A673 (cell line): ENCODE measurements at regions not wholly inside any gene's neighbourhood (a gene's known extent, or its start where the extent isn't known, plus 50 kb on each side); places are given as distances from the start of the nearest gene placed in this dataset.

Experiments
- BruUV-seq: library from RNA; stranded (reverse); fragments of 400-500 nt; replicated peaks from 2 replicates; lab custom pipeline; 2021; lab: Mats Ljungman, UMichigan
- CTCF ChIA-PET: fragments of 300-600 bp; sonication (Branson Sonifier 250); formaldehyde crosslinking; loops from one replicate; lab custom pipeline; 2022; ENCODE audit warnings: antibody characterized with exemption; lab: Charles Lee
- POLR2A ChIA-PET: fragments of 300-600 bp; sonication (Branson Sonifier 250); formaldehyde crosslinking; loops from one replicate; lab custom pipeline; 2022; ENCODE audit warnings: antibody characterized with exemption; ENCODE audit not compliant: low non-redundant PET; lab: Charles Lee
- DNase-seq: peaks from one replicate; pipeline ENCODE4 v3.0.0-alpha.2; 2015; ENCODE audit warnings: low spot score
- H3K27ac ChIP-seq: fragments of 200-600 bp; sonication (generic); 2 replicates; pipeline ENCODE4 v1.5.1; 2016; ENCODE audit warnings: mixed run types, low read depth, mild to moderate bottlenecking, mixed read lengths, antibody characterized with exemption, low read length; ENCODE audit not compliant: poor library complexity, severe bottlenecking
- H3K27me3 ChIP-seq: fragments of 200-600 bp; sonication (generic); replicated peaks from 2 replicates; pipeline ENCODE4 v1.6.1; 2017; ENCODE audit warnings: mixed run types, low read depth, mild to moderate bottlenecking, mixed read lengths, antibody characterized with exemption, low read length; ENCODE audit not compliant: insufficient read depth, poor library complexity
- H3K36me3 ChIP-seq: fragments of 200-600 bp; sonication (generic); 2 replicates; pipeline ENCODE4 v1.6.1; 2016; ENCODE audit warnings: mixed run types, mild to moderate bottlenecking, mixed read lengths, antibody characterized with exemption, low read length; ENCODE audit not compliant: insufficient read depth, poor library complexity, severe bottlenecking
- H3K4me1 ChIP-seq: fragments of 200-600 bp; sonication (generic); 2 replicates; pipeline ENCODE4 v1.6.1; 2017; ENCODE audit warnings: mixed run types, mild to moderate bottlenecking, mixed read lengths, antibody characterized with exemption, low read length; ENCODE audit not compliant: insufficient read depth, poor library complexity, severe bottlenecking
- H3K4me3 ChIP-seq: fragments of 200-600 bp; sonication (generic); 2 replicates; pipeline ENCODE4 v1.5.1; 2016; ENCODE audit warnings: low read depth, mixed run types, mild to moderate bottlenecking, mixed read lengths, low read length; ENCODE audit not compliant: poor library complexity, severe bottlenecking
- H3K9me3 ChIP-seq: fragments of 200-600 bp; sonication (generic); 2 replicates; pipeline ENCODE4 v1.6.1; 2016; ENCODE audit warnings: mixed run types, low read depth, mild to moderate bottlenecking, mixed read lengths, antibody characterized with exemption, low read length; ENCODE audit not compliant: poor library complexity, severe bottlenecking
- CTCF ChIP-seq: fragments of 300-800, 200-600 bp; sonication (generic); conservative IDR thresholded peaks from 2 replicates; pipeline ENCODE4 v1.5.1; 2017; ENCODE audit warnings: low read depth, mild to moderate bottlenecking, antibody characterized with exemption, low read length, moderate library complexity, mixed read lengths
- EZH2 ChIP-seq: fragments of 200-600 bp; sonication (generic); IDR thresholded peaks from 2 replicates; pipeline ENCODE4 v1.6.1; 2017; ENCODE audit warnings: borderline replicate concordance, low read depth, mild to moderate bottlenecking, mixed read lengths, antibody characterized with exemption, low read length; ENCODE audit not compliant: poor library complexity, severe bottlenecking
- intact Hi-C: fragments of 100-400 bp; cut with micrococcal nuclease; formaldehyde crosslinking; loops from one replicate; pipeline ENCODE4 v1.10.0; 2022; ENCODE audit not compliant: unreplicated experiment

- ChIA-PET POLR2A (no interaction called here), CTCF (no interaction called here)
- Histone ChIP-seq H3K4me3 (no peak overlapping the region), H3K4me1 (no peaks in the 10 kb centered on the region), H3K27me3 (peaks cover 5% of the 10 kb centered on the region), H3K9me3 (no peaks in the 10 kb centered on the region), H3K27ac (no peak overlapping the region), H3K36me3 (no peaks in the 10 kb centered on the region)
- intact Hi-C loops: no loop called here
- no peak for DNase-seq
- BruUV-seq: no TSS peak
- TF ChIP-seq EZH2 (no peak), CTCF (no peak)
Observed at GRCh38 chr2:238571661-238572372, 145.1 kb downstream of the ASB1 start.

GRCh38 chr2:238573065-238573778 is 146.5 kb downstream of the ASB1 start:
- ChIA-PET POLR2A (no interaction called here), CTCF (no interaction called here)
- TF ChIP-seq EZH2 (no peak), CTCF (peak; percentile 76)
- intact Hi-C loops: no loop called here
- H3K9me3 ChIP-seq: no peaks in the 10 kb centered on the region
- no peaks in the 10 kb centered on the region for H3K4me1 ChIP-seq
- H3K4me3 ChIP-seq: no peak overlapping the region
- DNase-seq: no peak
- no peak overlapping the region for H3K27ac ChIP-seq
- no TSS peak for BruUV-seq
- H3K27me3 ChIP-seq: peaks cover 8% of the 10 kb centered on the region
- no peaks in the 10 kb centered on the region for H3K36me3 ChIP-seq

- BruUV-seq: no TSS peak
- DNase-seq: peak; percentile 42
- Histone ChIP-seq H3K27me3 (peaks cover 9% of the 10 kb centered on the region), H3K27ac (no peak overlapping the region), H3K36me3 (no peaks in the 10 kb centered on the region), H3K4me1 (no peaks in the 10 kb centered on the region), H3K9me3 (no peaks in the 10 kb centered on the region), H3K4me3 (no peak overlapping the region)
- TF ChIP-seq EZH2 (no peak), CTCF (no peak)
- intact Hi-C loops: no loop called here
- CTCF ChIA-PET: no interaction called here
- POLR2A ChIA-PET: no interaction called here
Observed at GRCh38 chr2:238573916-238574315, 147.2 kb downstream of the ASB1 start.
